ENCODE measurements at regions not wholly inside any gene's neighbourhood (a gene's known extent, or its start where the extent isn't known, plus 50 kb on each side); places are given as distances from the start of the nearest gene placed in this dataset.

DNA sequence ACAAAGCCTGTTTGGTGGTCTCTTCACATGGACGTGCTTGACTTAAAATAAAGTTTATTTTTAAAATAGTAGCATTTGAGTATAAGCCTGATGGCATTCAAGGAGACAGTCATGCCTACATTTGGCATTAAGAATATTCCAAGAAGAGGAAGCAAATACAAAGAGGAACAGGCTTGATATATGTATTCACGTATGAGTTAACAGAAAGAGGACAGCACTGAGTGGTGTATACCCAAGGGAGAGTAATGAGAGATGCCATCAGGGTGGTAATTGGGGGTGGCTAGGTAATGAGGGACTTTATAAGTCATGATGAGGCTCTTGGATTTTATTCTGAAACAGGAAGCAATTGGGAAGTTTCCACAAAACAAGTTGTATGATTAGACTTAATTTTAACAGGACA, 363.3 kb downstream of the SEMA3D start:
- Histone ChIP-seq H3K4me3 (ENCODE audit: insufficient read depth, low read length) (no peak overlapping the region), H4K20me1 (ENCODE audit: insufficient read depth, low read length) (no peaks in the 10 kb centered on the region), H3K4me1 (ENCODE audit: insufficient read depth, low read length) (no peaks in the 10 kb centered on the region), H3K27ac (ENCODE audit: low read depth, low read length) (no peak overlapping the region), H3K36me3 (ENCODE audit: insufficient read depth, low read length) (no peaks in the 10 kb centered on the region), H3K4me2 (ENCODE audit: insufficient read depth, low read length) (no peak overlapping the region), H3K79me2 (ENCODE audit: insufficient read depth, low read length) (no peaks in the 10 kb centered on the region), H3K27me3 (ENCODE audit: insufficient read depth, low read length) (no peaks in the 10 kb centered on the region), H2AFZ (ENCODE audit: low read length) (no peak overlapping the region), H3K9me3 (ENCODE audit: low read depth, low read length) (no peaks in the 10 kb centered on the region)
- TF ChIP-seq, protein P1, sequence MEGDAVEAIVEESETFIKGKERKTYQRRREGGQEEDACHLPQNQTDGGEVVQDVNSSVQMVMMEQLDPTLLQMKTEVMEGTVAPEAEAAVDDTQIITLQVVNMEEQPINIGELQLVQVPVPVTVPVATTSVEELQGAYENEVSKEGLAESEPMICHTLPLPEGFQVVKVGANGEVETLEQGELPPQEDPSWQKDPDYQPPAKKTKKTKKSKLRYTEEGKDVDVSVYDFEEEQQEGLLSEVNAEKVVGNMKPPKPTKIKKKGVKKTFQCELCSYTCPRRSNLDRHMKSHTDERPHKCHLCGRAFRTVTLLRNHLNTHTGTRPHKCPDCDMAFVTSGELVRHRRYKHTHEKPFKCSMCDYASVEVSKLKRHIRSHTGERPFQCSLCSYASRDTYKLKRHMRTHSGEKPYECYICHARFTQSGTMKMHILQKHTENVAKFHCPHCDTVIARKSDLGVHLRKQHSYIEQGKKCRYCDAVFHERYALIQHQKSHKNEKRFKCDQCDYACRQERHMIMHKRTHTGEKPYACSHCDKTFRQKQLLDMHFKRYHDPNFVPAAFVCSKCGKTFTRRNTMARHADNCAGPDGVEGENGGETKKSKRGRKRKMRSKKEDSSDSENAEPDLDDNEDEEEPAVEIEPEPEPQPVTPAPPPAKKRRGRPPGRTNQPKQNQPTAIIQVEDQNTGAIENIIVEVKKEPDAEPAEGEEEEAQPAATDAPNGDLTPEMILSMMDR (IDR thresholded peaks at IDR 0.05; ENCODE audit: extremely low read depth, low read depth, low read length), result no peak
- DNase-seq (ENCODE audit: insufficient read length, low spot score, missing footprints), result no peak

DNA sequence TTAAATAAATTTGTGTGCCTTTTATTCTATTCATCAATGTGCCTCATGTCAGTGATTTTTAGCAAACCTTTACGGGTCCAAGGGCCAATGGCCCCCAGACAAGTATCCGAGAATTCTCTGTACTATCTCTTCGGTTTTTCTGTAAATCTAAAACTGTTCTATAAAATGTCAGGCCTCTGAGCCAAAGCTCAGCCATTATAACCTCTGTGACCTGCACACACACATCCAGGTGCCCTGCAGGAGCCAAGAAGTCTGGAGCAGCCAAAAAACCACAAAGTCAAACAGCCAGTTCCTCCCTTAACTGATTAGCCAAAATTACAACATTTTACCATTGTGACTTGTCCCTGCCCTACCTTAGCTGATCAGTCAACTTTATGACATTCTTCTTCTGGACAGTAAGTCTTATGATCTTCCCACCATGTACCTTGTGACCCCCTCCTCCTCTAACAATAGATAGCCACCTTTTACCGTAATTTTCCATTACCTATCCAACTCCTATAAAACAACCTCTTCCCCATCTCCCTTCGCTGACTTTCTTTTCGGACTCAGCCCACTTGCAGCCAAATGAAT, 363.8 kb downstream of the SEMA3D start:
- Histone ChIP-seq H3K27me3 (ENCODE audit: insufficient read depth, low read length) (no peaks in the 10 kb centered on the region), H3K36me3 (ENCODE audit: insufficient read depth, low read length) (no peaks in the 10 kb centered on the region), H2AFZ (ENCODE audit: low read length) (no peak overlapping the region), H4K20me1 (ENCODE audit: insufficient read depth, low read length) (no peaks in the 10 kb centered on the region), H3K4me1 (ENCODE audit: insufficient read depth, low read length) (no peaks in the 10 kb centered on the region), H3K4me3 (ENCODE audit: insufficient read depth, low read length) (no peak overlapping the region), H3K27ac (ENCODE audit: low read depth, low read length) (no peak overlapping the region), H3K4me2 (ENCODE audit: insufficient read depth, low read length) (no peak overlapping the region), H3K79me2 (ENCODE audit: insufficient read depth, low read length) (no peaks in the 10 kb centered on the region), H3K9me3 (ENCODE audit: low read depth, low read length) (no peaks in the 10 kb centered on the region)
- TF ChIP-seq, protein P1 (IDR thresholded peaks at IDR 0.05; ENCODE audit: extremely low read depth, low read depth, low read length), result no peak
- no peak for DNase-seq (ENCODE audit: insufficient read length, low spot score, missing footprints)

DNA sequence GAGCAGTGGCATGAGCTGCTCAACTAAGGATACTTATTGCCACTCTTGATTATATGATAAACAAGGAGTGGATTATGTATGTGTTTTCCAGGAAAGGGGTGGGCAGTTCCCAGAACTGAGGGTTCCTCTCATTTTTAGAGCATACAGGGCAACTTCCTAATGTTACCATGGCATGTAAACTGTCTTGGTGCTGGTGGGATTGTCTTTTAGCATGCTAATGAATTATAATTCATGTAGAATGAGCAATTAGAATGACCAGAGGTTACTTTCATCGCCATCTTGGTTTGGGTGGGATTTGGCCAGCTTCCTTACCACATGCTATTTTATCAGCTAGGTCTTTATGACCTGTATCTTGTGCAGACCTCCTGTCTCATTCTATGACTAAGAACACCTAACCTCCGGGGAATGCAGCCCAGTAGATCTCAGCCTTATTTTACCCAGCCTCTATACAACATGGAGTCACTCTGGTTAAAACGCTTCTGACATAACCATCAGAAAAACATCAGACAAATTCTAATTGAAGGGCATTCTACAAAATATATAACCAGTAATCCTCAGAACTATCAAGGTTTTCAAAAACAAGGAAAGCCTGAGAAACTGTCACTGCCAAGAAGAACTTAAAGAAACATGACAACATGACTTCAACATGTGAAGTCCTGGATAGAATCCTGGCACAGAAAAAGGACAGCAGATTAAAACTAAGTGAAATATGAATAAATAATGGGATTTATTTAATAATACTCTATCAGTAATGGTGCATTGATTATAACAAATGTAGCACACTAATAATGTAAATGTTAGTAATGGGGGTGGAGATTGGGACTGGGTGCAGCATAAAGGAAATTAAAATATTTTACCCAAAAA, 365.0 kb downstream of the SEMA3D start:
- no peak overlapping the region for H3K27ac ChIP-seq (ENCODE audit: low read depth, low read length)
- no peak for DNase-seq (ENCODE audit: insufficient read length, low spot score, missing footprints)
- no peak overlapping the region for H3K4me3 ChIP-seq (ENCODE audit: insufficient read depth, low read length)
- no peaks in the 10 kb centered on the region for H3K79me2 ChIP-seq (ENCODE audit: insufficient read depth, low read length)
- no peaks in the 10 kb centered on the region for H3K9me3 ChIP-seq (ENCODE audit: low read depth, low read length)
- H3K27me3 ChIP-seq (ENCODE audit: insufficient read depth, low read length), result no peaks in the 10 kb centered on the region
- H4K20me1 ChIP-seq (ENCODE audit: insufficient read depth, low read length), result no peaks in the 10 kb centered on the region
- peak overlapping the region; percentile 30 for H2AFZ ChIP-seq (ENCODE audit: low read length)
- TF ChIP-seq, protein P1 (IDR thresholded peaks at IDR 0.05; ENCODE audit: extremely low read depth, low read depth, low read length), result no peak
- no peaks in the 10 kb centered on the region for H3K4me1 ChIP-seq (ENCODE audit: insufficient read depth, low read length)
- H3K4me2 ChIP-seq (ENCODE audit: insufficient read depth, low read length), result no peak overlapping the region
- no peaks in the 10 kb centered on the region for H3K36me3 ChIP-seq (ENCODE audit: insufficient read depth, low read length)

DNA sequence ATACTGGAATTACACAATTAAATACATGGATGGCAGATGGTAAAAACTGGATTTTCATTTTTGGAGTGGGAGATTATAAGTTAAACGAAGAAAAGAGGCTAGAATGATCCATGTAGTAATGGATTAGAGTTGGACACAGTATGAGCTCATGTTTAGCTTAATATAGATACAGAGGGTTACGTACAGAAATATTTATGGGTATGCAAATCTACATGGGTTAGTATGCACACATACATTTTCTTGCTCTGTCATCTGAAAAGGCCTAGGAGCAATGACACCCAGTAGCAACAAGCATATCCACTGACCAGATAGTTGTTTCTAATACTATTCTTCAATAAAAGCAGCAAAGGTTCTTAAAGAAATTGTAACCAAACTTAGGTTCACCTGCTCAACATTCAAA, 366.4 kb downstream of the SEMA3D start:
- no peak overlapping the region for H3K4me2 ChIP-seq (ENCODE audit: insufficient read depth, low read length)
- no peaks in the 10 kb centered on the region for H3K79me2 ChIP-seq (ENCODE audit: insufficient read depth, low read length)
- no peaks in the 10 kb centered on the region for H4K20me1 ChIP-seq (ENCODE audit: insufficient read depth, low read length)
- H2AFZ ChIP-seq (ENCODE audit: low read length), result no peak overlapping the region
- no peaks in the 10 kb centered on the region for H3K36me3 ChIP-seq (ENCODE audit: insufficient read depth, low read length)
- DNase-seq (ENCODE audit: insufficient read length, low spot score, missing footprints), result no peak
- H3K4me1 ChIP-seq (ENCODE audit: insufficient read depth, low read length), result no peaks in the 10 kb centered on the region
- no peak overlapping the region for H3K27ac ChIP-seq (ENCODE audit: low read depth, low read length)
- no peak overlapping the region for H3K4me3 ChIP-seq (ENCODE audit: insufficient read depth, low read length)
- TF ChIP-seq, protein P1 (IDR thresholded peaks at IDR 0.05; ENCODE audit: extremely low read depth, low read depth, low read length), result no peak
- H3K27me3 ChIP-seq (ENCODE audit: insufficient read depth, low read length), result no peaks in the 10 kb centered on the region
- no peaks in the 10 kb centered on the region for H3K9me3 ChIP-seq (ENCODE audit: low read depth, low read length)
